GM12878 (cell line): ENCODE measurements at regions not wholly inside any gene's neighbourhood (a gene's known extent, or its start where the extent isn't known, plus 50 kb on each side); places are given as distances from the start of the nearest gene placed in this dataset.

Experiments used
- CEBPB ChIP-seq, 2 experiments: fragments of 150-350 bp in 1 of 2; IDR thresholded peaks; 2 replicates each; pipeline ENCODE4 v1.6.1; 2012 to 2014; ENCODE audit warnings: low read depth in 2 of 2, low read length in 2 of 2, borderline replicate concordance in 1 of 2, inconsistent platforms in 1 of 2
- EZH2 ChIP-seq: IDR thresholded peaks from 2 replicates; pipeline ENCODE4 v1.6.1; 2012; ENCODE audit warnings: low read depth, mild to moderate bottlenecking, control low read depth, inconsistent platforms, low read length, borderline replicate concordance; ENCODE audit not compliant: control insufficient read depth
- FOS ChIP-seq: IDR thresholded peaks from 3 replicates; pipeline ENCODE4 v1.6.1; 2011; ENCODE audit warnings: borderline replicate concordance; ENCODE audit not compliant: insufficient read length; ENCODE audit errors: extremely low read depth
- HCFC1 ChIP-seq: fragments of 150-350 bp; IDR thresholded peaks from 2 replicates; pipeline ENCODE4 v1.6.1; 2014; ENCODE audit warnings: low read length
- JUNB ChIP-seq: IDR thresholded peaks from 2 replicates; pipeline ENCODE4 v1.6.1; 2016; ENCODE audit warnings: antibody characterized with exemption, mild to moderate bottlenecking
- NBN ChIP-seq: fragments of 450-650 bp; IDR thresholded peaks from 2 replicates; pipeline ENCODE4 v1.6.1; 2016
- NFYB ChIP-seq: IDR thresholded peaks from 2 replicates; pipeline ENCODE4 v1.6.1; 2011; ENCODE audit warnings: low read depth, mild to moderate bottlenecking, low read length, improper control_type of control experiment, moderate library complexity; ENCODE audit not compliant: insufficient read depth
- POLR2AphosphoS5 ChIP-seq: IDR thresholded peaks from 2 replicates; pipeline ENCODE4 v1.6.1; 2011; ENCODE audit warnings: mild to moderate bottlenecking, low read length, inconsistent platforms
- RELA ChIP-seq: fragments of 450-650 bp; IDR thresholded peaks from 2 replicates; pipeline ENCODE4 v1.8.0; 2014; ENCODE audit warnings: borderline replicate concordance; ENCODE audit not compliant: partially characterized antibody
- SMARCA5 ChIP-seq: fragments of 450-650 bp; IDR thresholded peaks from 2 replicates; pipeline ENCODE4 v1.6.1; 2017; ENCODE audit warnings: mild to moderate bottlenecking
- TAF1 ChIP-seq: IDR thresholded peaks from 2 replicates; pipeline ENCODE4 v1.6.1; 2011; ENCODE audit warnings: mild to moderate bottlenecking, low read depth, low read length, borderline replicate concordance
- ZNF687 ChIP-seq: fragments of 450-650 bp; IDR thresholded peaks from 2 replicates; pipeline ENCODE4 v1.6.1; 2017; ENCODE audit warnings: mild to moderate bottlenecking, moderate library complexity
- TF ChIP-seq, protein P1 (sequence below), 3 experiments: IDR thresholded peaks in 2 of 3; conservative IDR thresholded peaks in 1 of 3; 2 replicates each; pipeline ENCODE4 v1.5.1; 2011; ENCODE audit warnings: low read depth in 3 of 3, low read length in 3 of 3, mild to moderate bottlenecking in 3 of 3, control low read depth in 2 of 3, moderate library complexity in 2 of 3, inconsistent platforms in 1 of 3, mixed read lengths in 1 of 3; ENCODE audit not compliant: control insufficient read depth in 2 of 3, insufficient read depth in 1 of 3; ENCODE audit errors: extremely low read depth in 1 of 3

GRCh38 chr7:81111781-81112540, 193.1 kb upstream of the SEMA3C start:
- TF ChIP-seq SMARCA5: no peak
- TF ChIP-seq RELA: no peak
- TF ChIP-seq ZNF687: no peak
- TF ChIP-seq FOS: no peak
- TF ChIP-seq, protein P1, sequence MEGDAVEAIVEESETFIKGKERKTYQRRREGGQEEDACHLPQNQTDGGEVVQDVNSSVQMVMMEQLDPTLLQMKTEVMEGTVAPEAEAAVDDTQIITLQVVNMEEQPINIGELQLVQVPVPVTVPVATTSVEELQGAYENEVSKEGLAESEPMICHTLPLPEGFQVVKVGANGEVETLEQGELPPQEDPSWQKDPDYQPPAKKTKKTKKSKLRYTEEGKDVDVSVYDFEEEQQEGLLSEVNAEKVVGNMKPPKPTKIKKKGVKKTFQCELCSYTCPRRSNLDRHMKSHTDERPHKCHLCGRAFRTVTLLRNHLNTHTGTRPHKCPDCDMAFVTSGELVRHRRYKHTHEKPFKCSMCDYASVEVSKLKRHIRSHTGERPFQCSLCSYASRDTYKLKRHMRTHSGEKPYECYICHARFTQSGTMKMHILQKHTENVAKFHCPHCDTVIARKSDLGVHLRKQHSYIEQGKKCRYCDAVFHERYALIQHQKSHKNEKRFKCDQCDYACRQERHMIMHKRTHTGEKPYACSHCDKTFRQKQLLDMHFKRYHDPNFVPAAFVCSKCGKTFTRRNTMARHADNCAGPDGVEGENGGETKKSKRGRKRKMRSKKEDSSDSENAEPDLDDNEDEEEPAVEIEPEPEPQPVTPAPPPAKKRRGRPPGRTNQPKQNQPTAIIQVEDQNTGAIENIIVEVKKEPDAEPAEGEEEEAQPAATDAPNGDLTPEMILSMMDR (IDR thresholded peaks at IDR 0.05 in 2 of 3, conservative IDR thresholded peaks at IDR 0.05 in 1 of 3; ENCODE audit: control insufficient read depth in 2 of 3, extremely low read depth in 1 of 3, insufficient read depth in 1 of 3, low read depth in 3 of 3, low read length in 3 of 3): no peak
- no peak for TF ChIP-seq CEBPB (IDR thresholded peaks at IDR 0.05; ENCODE audit: borderline replicate concordance in 1 of 2, low read depth in 2 of 2, low read length in 2 of 2)
- TF ChIP-seq TAF1: no peak
- no peak for TF ChIP-seq JUNB
- TF ChIP-seq HCFC1: no peak
- no peak for TF ChIP-seq POLR2AphosphoS5
- no peak for TF ChIP-seq NBN
- no peak for TF ChIP-seq NFYB
- no peak for TF ChIP-seq EZH2
